A673 (cell line): ENCODE measurements at regions not wholly inside any gene's neighbourhood (a gene's known extent, or its start where the extent isn't known, plus 50 kb on each side); places are given as distances from the start of the nearest gene placed in this dataset.

Experiments used
- EZH2 ChIP-seq: fragments of 200-600 bp; sonication (generic); IDR thresholded peaks from 2 replicates; pipeline ENCODE4 v1.6.1; 2017; ENCODE audit warnings: borderline replicate concordance, low read depth, mild to moderate bottlenecking, mixed read lengths, antibody characterized with exemption, low read length; ENCODE audit not compliant: poor library complexity, severe bottlenecking
- TF ChIP-seq, protein P1 (sequence below): fragments of 300-800, 200-600 bp; sonication (generic); conservative IDR thresholded peaks from 2 replicates; pipeline ENCODE4 v1.5.1; 2017; ENCODE audit warnings: low read depth, mild to moderate bottlenecking, antibody characterized with exemption, low read length, moderate library complexity, mixed read lengths

DNA sequence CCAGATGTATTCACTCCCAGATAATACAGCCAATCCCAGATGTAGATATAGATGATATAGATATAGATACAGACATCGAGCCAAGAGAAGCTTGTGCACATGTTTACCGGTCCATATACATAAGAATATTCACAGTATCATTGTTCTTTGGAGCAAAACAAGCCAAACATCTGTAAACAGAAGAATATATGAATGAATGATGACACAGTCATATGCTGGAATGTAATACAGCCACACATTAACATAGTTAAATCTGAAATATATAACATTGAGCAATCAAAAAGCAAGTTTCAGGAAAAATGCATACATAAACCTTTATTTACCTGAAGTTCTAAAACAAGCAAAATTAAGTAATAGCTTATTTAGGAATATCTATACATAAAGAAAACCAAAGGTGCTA is 182.5 kb downstream of the TXNL1 start:
- TF ChIP-seq EZH2: no peak
- TF ChIP-seq, protein P1, sequence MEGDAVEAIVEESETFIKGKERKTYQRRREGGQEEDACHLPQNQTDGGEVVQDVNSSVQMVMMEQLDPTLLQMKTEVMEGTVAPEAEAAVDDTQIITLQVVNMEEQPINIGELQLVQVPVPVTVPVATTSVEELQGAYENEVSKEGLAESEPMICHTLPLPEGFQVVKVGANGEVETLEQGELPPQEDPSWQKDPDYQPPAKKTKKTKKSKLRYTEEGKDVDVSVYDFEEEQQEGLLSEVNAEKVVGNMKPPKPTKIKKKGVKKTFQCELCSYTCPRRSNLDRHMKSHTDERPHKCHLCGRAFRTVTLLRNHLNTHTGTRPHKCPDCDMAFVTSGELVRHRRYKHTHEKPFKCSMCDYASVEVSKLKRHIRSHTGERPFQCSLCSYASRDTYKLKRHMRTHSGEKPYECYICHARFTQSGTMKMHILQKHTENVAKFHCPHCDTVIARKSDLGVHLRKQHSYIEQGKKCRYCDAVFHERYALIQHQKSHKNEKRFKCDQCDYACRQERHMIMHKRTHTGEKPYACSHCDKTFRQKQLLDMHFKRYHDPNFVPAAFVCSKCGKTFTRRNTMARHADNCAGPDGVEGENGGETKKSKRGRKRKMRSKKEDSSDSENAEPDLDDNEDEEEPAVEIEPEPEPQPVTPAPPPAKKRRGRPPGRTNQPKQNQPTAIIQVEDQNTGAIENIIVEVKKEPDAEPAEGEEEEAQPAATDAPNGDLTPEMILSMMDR: no peak
